Pancreas (tissue), 10 donors: ENCODE measurements at regions not wholly inside any gene's neighbourhood (a gene's known extent, or its start where the extent isn't known, plus 50 kb on each side); places are given as distances from the start of the nearest gene placed in this dataset.

ENCODE experiments used
- ATAC-seq, 4 donors: fragments of 200-7000 bp; cut with Tn5 transposase; one replicate each; pipeline versions ENCODE4 v1.8.0 to v1.9.1; 2020; ENCODE audit warnings: mild to moderate bottlenecking in 4 of 4, moderate library complexity in 4 of 4
- DNase-seq, 6 donors: peaks; one replicate each; pipeline ENCODE4 v3.0.0-alpha.2; 2020
- FAIRE-seq: peaks from 2 replicates; lab custom pipeline; 2012; peaks lifted over from hg19 to GRCh38; lab: Jason Lieb, UNC
- H3K27ac ChIP-seq, 4 donors: fragments of 200-600 bp; sonication (generic); 1 replicate in 3 of 4; 2 replicates in 1 of 4; pipeline versions ENCODE4 v1.5.0 to v1.8.0; 2020
- H3K27me3 ChIP-seq, 4 donors: fragments of 200-600 bp; one replicate each; pipeline ENCODE4 v1.8.0; 2021
- H3K36me3 ChIP-seq, 3 donors: fragments of 200-600 bp; sonication (generic) in 1 of 3; one replicate each; pipeline versions ENCODE4 v1.5.0 to v1.8.0; 2020 to 2021
- H3K4me1 ChIP-seq, 3 donors: fragments of 200-600 bp; one replicate each; pipeline ENCODE4 v1.8.0; 2021
- H3K4me3 ChIP-seq, 4 donors: fragments of 200-600 bp; sonication (generic) in 2 of 4; one replicate each; pipeline versions ENCODE4 v1.5.0 to v1.8.0; 2020 to 2021
- H3K9me3 ChIP-seq, 4 donors: fragments of 200-600 bp; one replicate each; pipeline ENCODE4 v1.8.0; 2021
- WGBS, 2 donors: extraction: QIAGEN DNeasy Blood & Tissue Kit; methylation state at CpG; one replicate each; pipeline ENCODE4 v1.1.7; 2013; 5-methylcytosine and 5-hydroxymethylcytosine counted together
- intact Hi-C, 3 donors: fragments of 100-400 bp; cut with DNase I; formaldehyde crosslinking; loops; one replicate each; pipeline versions ENCODE4 v1.11.1 to v1.14.2; 2022
- TF ChIP-seq, protein P1 (sequence below), 4 donors: fragments of 200-600 bp; sonication (generic) in 3 of 4; IDR thresholded peaks; one replicate each; pipeline versions ENCODE4 v1.5.0 to v1.8.0; 2021; ENCODE audit warnings: antibody characterized with exemption in 4 of 4
- donor health status: healthy with polysubstance abuse.
- donor health status: DM: no; HTN: no; CAD: no; lungs with moderate emphysema.
- donor health status: DM: no; HTN: no; CAD: no.
- donor health status: control.
- donor health status: control.
- donor health status: Bipolar disorder and iron deficiency.
- donor health status: DM: yes; HTN: yes; CAD: no.
- donor health status: DM: no; HTN: no; CAD: no.
- donor health status: DM: no; HTN: no; CAD: no.
- donor health status: DM: yes; HTN: yes; CAD: no.

- TF ChIP-seq, protein P1, sequence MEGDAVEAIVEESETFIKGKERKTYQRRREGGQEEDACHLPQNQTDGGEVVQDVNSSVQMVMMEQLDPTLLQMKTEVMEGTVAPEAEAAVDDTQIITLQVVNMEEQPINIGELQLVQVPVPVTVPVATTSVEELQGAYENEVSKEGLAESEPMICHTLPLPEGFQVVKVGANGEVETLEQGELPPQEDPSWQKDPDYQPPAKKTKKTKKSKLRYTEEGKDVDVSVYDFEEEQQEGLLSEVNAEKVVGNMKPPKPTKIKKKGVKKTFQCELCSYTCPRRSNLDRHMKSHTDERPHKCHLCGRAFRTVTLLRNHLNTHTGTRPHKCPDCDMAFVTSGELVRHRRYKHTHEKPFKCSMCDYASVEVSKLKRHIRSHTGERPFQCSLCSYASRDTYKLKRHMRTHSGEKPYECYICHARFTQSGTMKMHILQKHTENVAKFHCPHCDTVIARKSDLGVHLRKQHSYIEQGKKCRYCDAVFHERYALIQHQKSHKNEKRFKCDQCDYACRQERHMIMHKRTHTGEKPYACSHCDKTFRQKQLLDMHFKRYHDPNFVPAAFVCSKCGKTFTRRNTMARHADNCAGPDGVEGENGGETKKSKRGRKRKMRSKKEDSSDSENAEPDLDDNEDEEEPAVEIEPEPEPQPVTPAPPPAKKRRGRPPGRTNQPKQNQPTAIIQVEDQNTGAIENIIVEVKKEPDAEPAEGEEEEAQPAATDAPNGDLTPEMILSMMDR (IDR thresholded peaks at IDR 0.05) = no peak
- no peak for DNase-seq
- no peak for ATAC-seq
- no peak overlapping the region for H3K4me3 ChIP-seq
- H3K36me3 ChIP-seq = no peaks in the 10 kb centered on the region
- H3K27ac ChIP-seq = no peak overlapping the region
- WGBS, 2 donors = 92 to 94% methylated on average over 5 of the region's 5 CpGs
- intact Hi-C loops = no loop called here
- no peaks in the 10 kb centered on the region for H3K27me3 ChIP-seq
- H3K4me1 ChIP-seq = peaks cover 8 to 13% (median 13%) of the 10 kb centered on the region in 3 donors
- no peak for FAIRE-seq
- H3K9me3 ChIP-seq = no peaks in the 10 kb centered on the region
Observed at GRCh38 chr2:121034551-121034950, 250.5 kb downstream of the TFCP2L1 start.

DNA sequence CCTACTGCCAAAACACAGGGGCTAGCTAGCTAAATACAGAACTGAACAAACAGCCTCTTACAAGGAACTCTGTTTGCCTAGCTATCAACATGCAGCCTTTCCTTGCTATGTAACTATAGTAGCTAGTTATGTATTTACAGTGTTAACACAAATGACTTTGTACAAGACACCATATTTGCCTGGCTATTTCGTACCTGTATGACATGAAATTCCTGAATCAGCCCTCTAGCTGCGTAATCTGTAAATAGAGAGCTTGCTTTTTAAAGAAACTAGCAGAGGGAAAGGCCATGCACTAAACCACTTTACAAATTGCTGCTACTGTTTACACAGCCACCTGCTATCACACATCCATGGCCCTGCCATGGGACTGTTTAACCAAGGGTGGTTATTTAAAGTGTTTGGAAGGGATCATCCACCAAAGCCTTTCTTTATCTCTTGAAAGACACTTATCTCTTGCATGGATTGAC lies 248.7 kb downstream of the TFCP2L1 start:
- intact Hi-C loops = no loop called here
- FAIRE-seq (peak; percentile 61), ATAC-seq (peak; percentile 73 to 91 (median 82)), DNase-seq (peak in 1 of 6 donors; percentile 19)
- Histone ChIP-seq H3K4me1 (peaks cover 8 to 14% (median 13%) of the 10 kb centered on the region in 3 donors), H3K27me3 (no peaks in the 10 kb centered on the region), H3K4me3 (no peak overlapping the region), H3K36me3 (no peaks in the 10 kb centered on the region), H3K27ac (peak overlapping the region; percentile 14 to 66 (median 50)), H3K9me3 (no peaks in the 10 kb centered on the region)
- TF ChIP-seq, protein P1 (IDR thresholded peaks at IDR 0.05) = peak in 1 of 4 donors; percentile 11
- whole genome bisulfite sequencing, 2 donors = 11 to 13% methylated on average over 2 of the region's 2 CpGs

DNA sequence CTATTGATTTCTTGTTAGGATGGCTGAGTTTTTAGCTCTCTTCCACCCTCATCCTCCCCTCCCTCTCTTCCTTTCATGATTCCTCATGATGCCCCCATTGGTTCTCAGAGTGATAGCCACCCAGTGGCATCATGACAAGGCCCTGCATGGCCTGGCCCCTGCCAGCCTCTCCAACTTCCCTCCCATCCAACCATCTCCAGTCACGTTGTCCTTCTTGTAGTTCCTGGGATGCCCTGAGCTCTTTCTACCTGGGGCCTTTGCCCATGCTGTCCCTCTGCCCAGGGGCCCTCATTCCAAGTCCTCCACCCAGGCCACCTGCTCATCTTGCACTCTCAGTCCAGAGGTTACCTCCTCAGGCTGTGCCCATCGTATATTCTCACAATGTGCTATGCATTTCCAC lies 247.5 kb downstream of the TFCP2L1 start:
- DNase-seq (no peak), ATAC-seq (no peak)
- no peaks in the 10 kb centered on the region for H3K36me3 ChIP-seq

DNA sequence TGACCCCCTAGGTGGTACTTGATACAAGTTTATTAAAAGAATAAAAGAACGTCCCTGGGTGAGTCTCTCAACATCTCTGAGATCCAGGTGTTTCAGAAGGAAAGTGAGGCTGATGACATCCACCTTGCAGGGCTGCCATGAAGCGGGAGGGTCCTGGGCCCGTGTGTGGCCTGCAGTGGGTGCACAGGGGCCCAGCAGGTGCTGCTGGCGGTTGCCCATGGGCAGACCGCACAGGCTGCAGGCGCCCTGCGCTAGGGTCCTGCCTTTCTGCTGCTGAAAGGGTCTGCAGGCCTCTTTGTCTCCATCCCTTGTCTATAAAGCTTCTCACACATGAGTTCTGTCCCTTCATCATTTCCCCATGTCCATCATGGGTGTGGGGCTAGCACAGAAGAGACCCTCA lies 247.0 kb downstream of the TFCP2L1 start:
- intact Hi-C loops = no loop called here
- DNase-seq (no peak), ATAC-seq (no peak), FAIRE-seq (no peak)
- TF ChIP-seq, protein P1 (IDR thresholded peaks at IDR 0.05) = no peak
- peaks cover 8 to 14% (median 13%) of the 10 kb centered on the region in 3 donors for H3K4me1 ChIP-seq
- H3K27ac ChIP-seq = no peak overlapping the region
- no peaks in the 10 kb centered on the region for H3K36me3 ChIP-seq
- no peaks in the 10 kb centered on the region for H3K9me3 ChIP-seq
- H3K4me3 ChIP-seq = no peak overlapping the region
- H3K27me3 ChIP-seq = no peaks in the 10 kb centered on the region
- 65 to 70% methylated on average over 7 of the region's 7 CpGs for WGBS, 2 donors

More for the DNA sequence above, 247.5 kb downstream of the TFCP2L1 start:
- H3K27ac ChIP-seq = no peak overlapping the region
- no peaks in the 10 kb centered on the region for H3K9me3 ChIP-seq
- H3K27me3 ChIP-seq = no peaks in the 10 kb centered on the region
- WGBS, 2 donors = 90 to 99% methylated on average over 2 of the region's 2 CpGs
- TF ChIP-seq, protein P1 (IDR thresholded peaks at IDR 0.05) = no peak
- H3K4me3 ChIP-seq = no peak overlapping the region
- intact Hi-C loops = no loop called here
- peaks cover 8 to 14% (median 13%) of the 10 kb centered on the region in 3 donors for H3K4me1 ChIP-seq
- no peak for FAIRE-seq

- intact Hi-C loops = no loop called here
Observed at GRCh38 chr2:121038431-121038830, 246.6 kb downstream of the TFCP2L1 start.

More at GRCh38 chr2:121038431-121038830, 246.6 kb downstream of the TFCP2L1 start:
- Histone ChIP-seq H3K4me3 (no peak overlapping the region), H3K27me3 (no peaks in the 10 kb centered on the region), H3K4me1 (peaks cover 8 to 14% (median 13%) of the 10 kb centered on the region in 3 donors), H3K36me3 (no peaks in the 10 kb centered on the region), H3K27ac (peak overlapping the region in 3 of 4 donors; percentile 18 to 63 (median 49)), H3K9me3 (no peaks in the 10 kb centered on the region)
- ATAC-seq (no peak), FAIRE-seq (no peak), DNase-seq (no peak)
- TF ChIP-seq, protein P1 (IDR thresholded peaks at IDR 0.05) = no peak
- 90 to 91% methylated on average over 5 of the region's 5 CpGs for WGBS, 2 donors
